Astrocyte (in vitro differentiated cells and primary cell): ENCODE measurements at regions not wholly inside any gene's neighbourhood (a gene's known extent, or its start where the extent isn't known, plus 50 kb on each side); places are given as distances from the start of the nearest gene placed in this dataset.

Source experiments
- EZH2 ChIP-seq: IDR thresholded peaks from 2 replicates; pipeline ENCODE4 v1.6.1; 2012; ENCODE audit warnings: mild to moderate bottlenecking, low read length, inconsistent platforms; ENCODE audit not compliant: insufficient read depth
- TF ChIP-seq, protein P1 (sequence below): IDR thresholded peaks from 2 replicates; pipeline ENCODE4 v1.5.1; 2011; ENCODE audit warnings: low read depth, mild to moderate bottlenecking, inconsistent platforms, low read length, moderate library complexity; ENCODE audit not compliant: insufficient read depth

DNA sequence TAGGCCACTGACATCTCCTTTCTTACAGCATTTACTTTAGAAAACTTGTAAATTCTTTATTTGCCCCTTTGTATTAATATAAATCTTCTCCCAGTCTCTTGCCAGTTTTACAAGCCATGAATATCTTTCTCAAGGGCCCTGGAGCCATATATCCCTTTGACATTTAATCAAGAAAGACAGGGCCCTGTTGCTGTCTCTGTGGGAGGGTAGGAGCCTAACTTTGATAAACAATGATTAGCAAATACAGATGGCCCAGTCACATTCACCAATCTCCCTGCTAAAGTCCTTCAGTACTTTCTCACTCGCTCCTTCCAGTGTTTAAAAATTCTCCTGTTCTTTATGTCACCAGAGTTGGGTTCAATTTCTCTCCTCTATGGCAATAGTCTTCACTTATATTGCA lies 479.8 kb upstream of the USP15 start:
- TF ChIP-seq EZH2: no peak
- TF ChIP-seq, protein P1, sequence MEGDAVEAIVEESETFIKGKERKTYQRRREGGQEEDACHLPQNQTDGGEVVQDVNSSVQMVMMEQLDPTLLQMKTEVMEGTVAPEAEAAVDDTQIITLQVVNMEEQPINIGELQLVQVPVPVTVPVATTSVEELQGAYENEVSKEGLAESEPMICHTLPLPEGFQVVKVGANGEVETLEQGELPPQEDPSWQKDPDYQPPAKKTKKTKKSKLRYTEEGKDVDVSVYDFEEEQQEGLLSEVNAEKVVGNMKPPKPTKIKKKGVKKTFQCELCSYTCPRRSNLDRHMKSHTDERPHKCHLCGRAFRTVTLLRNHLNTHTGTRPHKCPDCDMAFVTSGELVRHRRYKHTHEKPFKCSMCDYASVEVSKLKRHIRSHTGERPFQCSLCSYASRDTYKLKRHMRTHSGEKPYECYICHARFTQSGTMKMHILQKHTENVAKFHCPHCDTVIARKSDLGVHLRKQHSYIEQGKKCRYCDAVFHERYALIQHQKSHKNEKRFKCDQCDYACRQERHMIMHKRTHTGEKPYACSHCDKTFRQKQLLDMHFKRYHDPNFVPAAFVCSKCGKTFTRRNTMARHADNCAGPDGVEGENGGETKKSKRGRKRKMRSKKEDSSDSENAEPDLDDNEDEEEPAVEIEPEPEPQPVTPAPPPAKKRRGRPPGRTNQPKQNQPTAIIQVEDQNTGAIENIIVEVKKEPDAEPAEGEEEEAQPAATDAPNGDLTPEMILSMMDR: no peak
